Activated CD4-positive, alpha-beta T cell treated with anti-CD3 and anti-CD28 coated beads, Interleukin-2, amount 10 ng/mL, durations not matched to agents 24 days and 14 days (primary cell): ENCODE measurements at regions not wholly inside any gene's neighbourhood (a gene's known extent, or its start where the extent isn't known, plus 50 kb on each side); places are given as distances from the start of the nearest gene placed in this dataset.

ENCODE experiments used
- DNase-seq: peaks from one replicate; pipeline ENCODE4 v3.0.0; 2022
- H3K27ac Mint-ChIP-seq: one replicate; pipeline ENCODE4 v1.8.0; 2022; ENCODE audit warnings: mild to moderate bottlenecking, mixed read lengths
- H3K27me3 Mint-ChIP-seq: one replicate; pipeline ENCODE4 v1.8.0; 2022; ENCODE audit warnings: mixed read lengths
- H3K36me3 Mint-ChIP-seq: one replicate; pipeline ENCODE4 v1.8.0; 2022; ENCODE audit warnings: low read depth, mild to moderate bottlenecking, mixed read lengths
- H3K4me1 Mint-ChIP-seq: one replicate; pipeline ENCODE4 v1.8.0; 2021; ENCODE audit warnings: mixed read lengths
- H3K4me3 Mint-ChIP-seq: one replicate; pipeline ENCODE4 v1.8.0; 2022; ENCODE audit warnings: mild to moderate bottlenecking, moderate library complexity, mixed read lengths
- H3K9me3 Mint-ChIP-seq: one replicate; pipeline ENCODE4 v1.8.0; 2021; ENCODE audit warnings: mixed read lengths
- intact Hi-C: fragments of 100-400 bp; cut with micrococcal nuclease; formaldehyde crosslinking; loops from one replicate; pipeline ENCODE4 v1.15.1; 2023

- no peak overlapping the region for H3K27ac Mint-ChIP-seq
- no peaks in the 10 kb centered on the region for H3K27me3 Mint-ChIP-seq
- no peak overlapping the region for H3K4me3 Mint-ChIP-seq
- intact Hi-C loops = no loop called here
- DNase-seq = no peak
- no peaks in the 10 kb centered on the region for H3K9me3 Mint-ChIP-seq
- H3K36me3 Mint-ChIP-seq = no peaks in the 10 kb centered on the region
- H3K4me1 Mint-ChIP-seq = no peaks in the 10 kb centered on the region
These were observed 1363.3 kb downstream of the MAT2B start for GRCh38 chr5:164868761-164869160.

DNA sequence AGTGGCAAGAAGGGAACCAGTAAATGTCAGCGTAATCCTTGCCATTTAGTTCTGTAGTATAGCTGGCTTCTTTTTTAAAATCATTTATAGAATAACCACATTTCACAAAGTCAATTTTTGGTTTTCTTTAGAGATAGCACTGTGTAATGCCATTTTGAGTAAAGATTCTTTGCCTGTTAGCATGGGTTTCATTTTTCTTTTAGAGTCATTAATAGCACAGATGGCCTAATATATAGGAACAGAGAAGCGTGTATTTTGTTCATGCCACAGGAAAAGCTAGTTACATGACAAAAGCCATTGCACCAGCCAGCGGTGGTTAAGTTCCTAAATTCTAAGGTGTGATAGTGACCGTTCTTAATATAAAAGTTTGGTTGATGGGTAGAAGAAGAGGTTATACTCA, 1363.9 kb downstream of the MAT2B start:
- intact Hi-C loops = no loop called here
- H3K4me3 Mint-ChIP-seq = no peak overlapping the region
- no peaks in the 10 kb centered on the region for H3K9me3 Mint-ChIP-seq
- no peaks in the 10 kb centered on the region for H3K27me3 Mint-ChIP-seq
- no peaks in the 10 kb centered on the region for H3K36me3 Mint-ChIP-seq
- no peak for DNase-seq
- no peaks in the 10 kb centered on the region for H3K4me1 Mint-ChIP-seq
- no peak overlapping the region for H3K27ac Mint-ChIP-seq

DNA sequence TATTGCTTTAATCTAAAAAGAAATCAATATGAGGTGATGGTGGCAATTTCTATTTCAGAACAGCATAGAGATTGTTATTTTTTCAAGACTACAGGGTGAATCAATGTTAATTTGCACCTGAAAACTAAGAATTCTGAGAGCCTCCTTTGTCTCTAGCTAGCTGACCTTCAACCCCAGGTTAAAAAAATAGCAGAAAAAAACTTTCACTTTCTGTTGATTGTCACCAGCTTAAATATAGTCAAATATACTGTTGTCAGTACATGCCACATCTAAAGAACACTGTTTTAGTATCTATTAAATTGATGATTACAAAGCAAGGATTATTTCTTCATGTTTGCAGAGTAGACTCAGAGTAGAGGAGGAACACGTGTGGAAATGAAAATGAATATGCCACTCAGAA, 1371.4 kb downstream of the MAT2B start:
- peaks cover 7% of the 10 kb centered on the region for H3K9me3 Mint-ChIP-seq
- H3K27me3 Mint-ChIP-seq = no peaks in the 10 kb centered on the region
- no peaks in the 10 kb centered on the region for H3K4me1 Mint-ChIP-seq
- H3K27ac Mint-ChIP-seq = no peak overlapping the region
- no peaks in the 10 kb centered on the region for H3K36me3 Mint-ChIP-seq
- intact Hi-C loops = no loop called here
- H3K4me3 Mint-ChIP-seq = no peak overlapping the region
- no peak for DNase-seq

GRCh38 chr5:164881442-164881841, 1376.0 kb downstream of the MAT2B start:
- H3K9me3 Mint-ChIP-seq = peaks cover 4% of the 10 kb centered on the region
- intact Hi-C loops = no loop called here
- H3K27ac Mint-ChIP-seq = no peak overlapping the region
- DNase-seq = no peak
- no peaks in the 10 kb centered on the region for H3K27me3 Mint-ChIP-seq
- H3K4me3 Mint-ChIP-seq = no peak overlapping the region
- H3K36me3 Mint-ChIP-seq = no peaks in the 10 kb centered on the region
- no peaks in the 10 kb centered on the region for H3K4me1 Mint-ChIP-seq

- H3K4me3 Mint-ChIP-seq = no peak overlapping the region
- intact Hi-C loops = no loop called here
- H3K4me1 Mint-ChIP-seq = no peaks in the 10 kb centered on the region
These were observed 1379.8 kb downstream of the MAT2B start for GRCh38 chr5:164885179-164885578.

GRCh38 chr5:164893071-164893470, 1387.7 kb downstream of the MAT2B start:
- no peak overlapping the region for H3K27ac Mint-ChIP-seq
- no peaks in the 10 kb centered on the region for H3K36me3 Mint-ChIP-seq
- no peaks in the 10 kb centered on the region for H3K27me3 Mint-ChIP-seq
- H3K9me3 Mint-ChIP-seq = no peaks in the 10 kb centered on the region
- no peak for DNase-seq
- no peaks in the 10 kb centered on the region for H3K4me1 Mint-ChIP-seq
- intact Hi-C loops = no loop called here
- H3K4me3 Mint-ChIP-seq = no peak overlapping the region

More at GRCh38 chr5:164885179-164885578, 1379.8 kb downstream of the MAT2B start:
- H3K36me3 Mint-ChIP-seq = no peaks in the 10 kb centered on the region
- DNase-seq = no peak
- H3K9me3 Mint-ChIP-seq = no peaks in the 10 kb centered on the region
- H3K27me3 Mint-ChIP-seq = no peaks in the 10 kb centered on the region
- H3K27ac Mint-ChIP-seq = no peak overlapping the region

DNA sequence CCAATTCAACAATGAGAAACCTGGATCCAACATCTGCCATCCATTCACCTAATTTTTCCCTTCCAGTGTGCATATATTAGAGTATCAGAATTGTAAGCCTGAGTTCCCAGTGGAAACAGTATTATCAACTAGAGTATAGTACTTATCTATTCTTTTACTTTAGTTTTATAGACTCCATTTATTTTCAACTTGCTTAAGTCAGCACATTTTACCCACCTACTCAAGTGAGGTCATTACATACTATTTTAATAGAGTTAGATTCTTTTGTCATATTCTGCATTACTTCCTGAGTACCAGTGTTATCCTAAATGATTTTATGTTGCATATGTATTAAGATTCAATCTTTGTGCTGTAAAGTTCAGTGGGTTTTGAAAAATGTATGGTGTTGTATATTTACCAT, 1393.3 kb downstream of the MAT2B start:
- H3K9me3 Mint-ChIP-seq = no peaks in the 10 kb centered on the region
- no peaks in the 10 kb centered on the region for H3K36me3 Mint-ChIP-seq
- H3K27ac Mint-ChIP-seq = no peak overlapping the region
- H3K27me3 Mint-ChIP-seq = no peaks in the 10 kb centered on the region
- H3K4me1 Mint-ChIP-seq = no peaks in the 10 kb centered on the region
- intact Hi-C loops = no loop called here
- DNase-seq = no peak
- H3K4me3 Mint-ChIP-seq = no peak overlapping the region

DNA sequence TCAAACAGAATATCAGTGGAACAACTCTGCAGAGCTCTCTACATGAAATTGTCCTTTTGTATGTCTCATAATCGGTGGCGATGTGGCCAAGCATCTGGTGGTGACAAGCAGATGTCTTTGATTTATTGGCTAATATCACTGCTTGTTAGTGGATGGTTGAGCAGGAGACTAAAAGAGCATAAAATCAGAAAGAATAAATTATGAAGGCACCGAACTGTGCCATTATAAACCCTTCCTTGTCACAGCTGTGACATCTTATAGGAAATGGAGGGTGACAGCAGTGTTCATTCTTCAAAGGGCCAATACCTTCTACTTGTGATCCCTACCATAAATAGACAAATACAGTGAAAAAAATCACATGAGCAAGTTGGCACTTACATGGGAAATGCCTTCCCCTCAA, 1404.3 kb downstream of the MAT2B start:
- Mint-ChIP-seq H3K4me1 (no peaks in the 10 kb centered on the region), H3K9me3 (no peaks in the 10 kb centered on the region), H3K27me3 (no peaks in the 10 kb centered on the region), H3K27ac (no peak overlapping the region), H3K4me3 (no peak overlapping the region), H3K36me3 (no peaks in the 10 kb centered on the region)
- DNase-seq = no peak
- intact Hi-C loops = no loop called here

- intact Hi-C loops = no loop called here
- no peaks in the 10 kb centered on the region for H3K27me3 Mint-ChIP-seq
- H3K27ac Mint-ChIP-seq = no peak overlapping the region
- H3K4me1 Mint-ChIP-seq = no peaks in the 10 kb centered on the region
- no peaks in the 10 kb centered on the region for H3K36me3 Mint-ChIP-seq
- DNase-seq = no peak
- peaks cover 17% of the 10 kb centered on the region for H3K9me3 Mint-ChIP-seq
- H3K4me3 Mint-ChIP-seq = no peak overlapping the region
These were observed 1416.3 kb downstream of the MAT2B start for GRCh38 chr5:164921722-164922121.

- Mint-ChIP-seq H3K27ac (no peak overlapping the region), H3K27me3 (no peaks in the 10 kb centered on the region), H3K4me3 (no peak overlapping the region), H3K36me3 (no peaks in the 10 kb centered on the region), H3K9me3 (peaks cover 7% of the 10 kb centered on the region), H3K4me1 (no peaks in the 10 kb centered on the region)
- intact Hi-C loops = no loop called here
- DNase-seq = no peak
These were observed 1428.6 kb downstream of the MAT2B start for GRCh38 chr5:164934039-164934438.

DNA sequence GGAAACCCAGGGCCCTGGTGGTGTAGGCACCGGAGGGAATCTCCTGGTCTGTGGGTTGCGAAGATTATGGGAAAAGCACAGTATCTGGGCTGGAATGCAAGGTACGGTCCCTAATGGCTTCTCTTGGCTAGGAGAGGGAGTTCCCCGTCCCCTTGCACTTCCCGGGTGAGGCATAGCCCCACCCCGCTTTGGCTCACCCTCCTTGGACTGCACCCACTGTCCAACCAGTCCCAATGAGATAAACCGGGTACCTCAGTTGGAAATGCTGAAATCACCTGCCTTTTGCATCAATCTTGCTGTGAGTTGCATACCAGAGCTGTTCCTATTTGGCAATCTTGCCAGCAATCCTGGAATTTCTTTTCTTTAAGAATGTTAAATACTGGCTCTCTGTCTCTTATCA, 1429.1 kb downstream of the MAT2B start:
- no peaks in the 10 kb centered on the region for H3K27me3 Mint-ChIP-seq
- H3K9me3 Mint-ChIP-seq = peaks cover 7% of the 10 kb centered on the region
- intact Hi-C loops = no loop called here
- no peak overlapping the region for H3K4me3 Mint-ChIP-seq
- no peaks in the 10 kb centered on the region for H3K4me1 Mint-ChIP-seq
- no peak overlapping the region for H3K27ac Mint-ChIP-seq
- no peaks in the 10 kb centered on the region for H3K36me3 Mint-ChIP-seq
- no peak for DNase-seq

- Mint-ChIP-seq H3K9me3 (no peaks in the 10 kb centered on the region), H3K27me3 (no peaks in the 10 kb centered on the region), H3K36me3 (no peaks in the 10 kb centered on the region), H3K4me1 (no peaks in the 10 kb centered on the region), H3K4me3 (no peak overlapping the region), H3K27ac (no peak overlapping the region)
- intact Hi-C loops = no loop called here
- DNase-seq = no peak
These were observed 1435.7 kb downstream of the MAT2B start for GRCh38 chr5:164941132-164941531.

GRCh38 chr5:164950927-164951326, 1445.5 kb downstream of the MAT2B start:
- Mint-ChIP-seq H3K4me3 (no peak overlapping the region), H3K27me3 (no peaks in the 10 kb centered on the region), H3K27ac (no peak overlapping the region), H3K4me1 (no peaks in the 10 kb centered on the region), H3K36me3 (no peaks in the 10 kb centered on the region), H3K9me3 (no peaks in the 10 kb centered on the region)
- no peak for DNase-seq
- intact Hi-C loops = no loop called here

GRCh38 chr5:164951570-164951969, 1446.2 kb downstream of the MAT2B start:
- Mint-ChIP-seq H3K27me3 (no peaks in the 10 kb centered on the region), H3K4me3 (no peak overlapping the region), H3K4me1 (no peaks in the 10 kb centered on the region), H3K9me3 (no peaks in the 10 kb centered on the region), H3K36me3 (no peaks in the 10 kb centered on the region), H3K27ac (no peak overlapping the region)
- intact Hi-C loops = no loop called here
- no peak for DNase-seq

GRCh38 chr5:164958688-164959087, 1453.3 kb downstream of the MAT2B start:
- no peaks in the 10 kb centered on the region for H3K9me3 Mint-ChIP-seq

More at GRCh38 chr5:164958688-164959087, 1453.3 kb downstream of the MAT2B start:
- Mint-ChIP-seq H3K27ac (no peak overlapping the region), H3K4me1 (no peaks in the 10 kb centered on the region), H3K27me3 (no peaks in the 10 kb centered on the region), H3K36me3 (no peaks in the 10 kb centered on the region), H3K4me3 (no peak overlapping the region)
- DNase-seq = no peak
- intact Hi-C loops = no loop called here
